ENCODE measurements at regions not wholly inside any gene's neighbourhood (a gene's known extent, or its start where the extent isn't known, plus 50 kb on each side); places are given as distances from the start of the nearest gene placed in this dataset.

GRCh38 chr22:26957897-26958296 is 300.5 kb downstream of the MIAT start:
- no peaks in the 10 kb centered on the region for H3K27me3 ChIP-seq (replicated peaks; ENCODE audit: insufficient read depth)
- no peaks in the 10 kb centered on the region for H3K4me1 ChIP-seq (replicated peaks)
- no peak overlapping the region for H3K27ac ChIP-seq
- H3K9me3 ChIP-seq, result no peaks in the 10 kb centered on the region
- intact Hi-C loops (cut with DNase I), result no loop called here
- TF ChIP-seq CTCF (IDR thresholded peaks at IDR 0.05), result no peak
- no peak for TF ChIP-seq POLR2A (IDR thresholded peaks at IDR 0.05)
- H3K4me3 ChIP-seq, result no peak overlapping the region
- 83% methylated on average over 6 of the region's 6 CpGs for WGBS
- no peak for DNase-seq (ENCODE audit: low spot score)
- H3K36me3 ChIP-seq, result no peaks in the 10 kb centered on the region

DNA sequence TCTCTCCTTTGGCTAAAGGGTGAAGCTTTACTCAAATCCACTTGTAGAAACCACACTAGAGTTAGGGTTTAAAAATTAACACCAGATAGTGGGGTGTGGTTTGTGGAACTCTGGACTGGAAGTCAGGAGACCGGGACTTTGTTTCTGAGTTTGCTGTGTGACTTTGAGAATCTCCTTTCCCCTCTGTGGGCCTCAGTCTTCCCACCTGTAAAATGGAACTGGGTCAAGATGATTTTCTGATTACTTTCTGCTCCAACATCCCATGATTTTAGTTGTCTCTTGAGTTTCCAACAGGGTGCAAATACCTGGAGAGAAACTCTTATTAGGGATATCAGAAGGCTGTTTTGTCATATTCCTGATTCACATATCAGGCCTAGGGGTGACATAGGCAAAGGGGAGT is 301.0 kb downstream of the MIAT start:
- Histone ChIP-seq H3K4me1 (replicated peaks) (no peaks in the 10 kb centered on the region), H3K9me3 (no peaks in the 10 kb centered on the region), H3K4me3 (no peak overlapping the region), H3K27ac (no peak overlapping the region), H3K36me3 (no peaks in the 10 kb centered on the region), H3K27me3 (replicated peaks; ENCODE audit: insufficient read depth) (no peaks in the 10 kb centered on the region)
- WGBS, result 83% methylated on average over 1 of the region's 1 CpG
- TF ChIP-seq CTCF (IDR thresholded peaks at IDR 0.05), result no peak
- TF ChIP-seq POLR2AphosphoS5 (IDR thresholded peaks at IDR 0.05), result no peak
- no peak for TF ChIP-seq POLR2A (IDR thresholded peaks at IDR 0.05)
- DNase-seq (ENCODE audit: low spot score), result no peak
- intact Hi-C loops (cut with DNase I), result no loop called here

DNA sequence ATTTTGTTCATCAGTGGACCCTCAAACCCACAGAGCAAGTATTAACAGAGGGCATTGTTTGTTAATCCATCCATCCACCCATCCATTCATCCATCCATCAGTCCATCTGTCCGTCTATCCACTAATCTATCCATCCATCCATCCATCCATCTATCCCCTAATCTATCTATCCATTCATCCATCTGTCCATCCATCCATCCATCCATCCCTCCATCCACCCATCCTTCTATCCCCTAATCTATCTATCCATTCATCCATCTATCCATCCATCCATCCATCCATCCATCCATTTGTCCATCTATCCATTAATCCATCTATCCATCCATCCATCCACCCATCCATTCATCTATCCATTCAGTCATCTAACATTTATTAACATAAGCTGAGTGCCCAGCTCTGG is 307.3 kb downstream of the MIAT start:
- Histone ChIP-seq H3K36me3 (no peaks in the 10 kb centered on the region), H3K27me3 (replicated peaks; ENCODE audit: insufficient read depth) (no peaks in the 10 kb centered on the region), H3K27ac (no peak overlapping the region), H3K4me1 (replicated peaks) (no peaks in the 10 kb centered on the region), H3K9me3 (no peaks in the 10 kb centered on the region), H3K4me3 (no peak overlapping the region)
- intact Hi-C loops (cut with DNase I), result no loop called here
- DNase-seq (ENCODE audit: low spot score), result no peak
- WGBS, result 97% methylated on average over 1 of the region's 1 CpG
- TF ChIP-seq POLR2AphosphoS5 (IDR thresholded peaks at IDR 0.05) (no peak), POLR2A (IDR thresholded peaks at IDR 0.05) (no peak), CTCF (IDR thresholded peaks at IDR 0.05) (no peak)

GRCh38 chr22:26967282-26967681 is 309.9 kb downstream of the MIAT start:
- intact Hi-C loops (cut with DNase I), result no loop called here
- 95% methylated on average over 2 of the region's 2 CpGs for WGBS
- H3K4me3 ChIP-seq, result no peak overlapping the region
- no peaks in the 10 kb centered on the region for H3K4me1 ChIP-seq (replicated peaks)
- no peaks in the 10 kb centered on the region for H3K27me3 ChIP-seq (replicated peaks; ENCODE audit: insufficient read depth)
- no peaks in the 10 kb centered on the region for H3K36me3 ChIP-seq
- H3K27ac ChIP-seq, result no peak overlapping the region
- no peaks in the 10 kb centered on the region for H3K9me3 ChIP-seq
- no peak for TF ChIP-seq CTCF (IDR thresholded peaks at IDR 0.05)
- TF ChIP-seq POLR2A (IDR thresholded peaks at IDR 0.05), result no peak
- no peak for TF ChIP-seq POLR2AphosphoS5 (IDR thresholded peaks at IDR 0.05)
- DNase-seq (ENCODE audit: low spot score), result no peak

- H3K9me3 ChIP-seq, result no peaks in the 10 kb centered on the region
- no peak for DNase-seq (ENCODE audit: low spot score)
- H3K27me3 ChIP-seq (replicated peaks; ENCODE audit: insufficient read depth), result no peaks in the 10 kb centered on the region
- intact Hi-C loops (cut with DNase I), result no loop called here
- H3K4me1 ChIP-seq (replicated peaks), result no peaks in the 10 kb centered on the region
- no peak overlapping the region for H3K27ac ChIP-seq
- no peak for TF ChIP-seq POLR2AphosphoS5 (IDR thresholded peaks at IDR 0.05)
- TF ChIP-seq CTCF (IDR thresholded peaks at IDR 0.05), result no peak
- no peak for TF ChIP-seq POLR2A (IDR thresholded peaks at IDR 0.05)
- 71% methylated on average over 6 of the region's 6 CpGs for WGBS
- no peaks in the 10 kb centered on the region for H3K36me3 ChIP-seq
- H3K4me3 ChIP-seq, result no peak overlapping the region
Measured at GRCh38 chr22:26968859-26969523, 311.6 kb downstream of the MIAT start.

Data from prostate gland (tissue), 2 donors.